GM21360 (cell line): ENCODE measurements at regions not wholly inside any gene's neighbourhood (a gene's known extent, or its start where the extent isn't known, plus 50 kb on each side); places are given as distances from the start of the nearest gene placed in this dataset.
"Not testable (repeated sequence)": the region's sequence is repeated elsewhere in the genome, so short reads cannot be mapped to it uniquely, and the experiment has no call there.

Source experiments
- ATAC-seq: cut with Tn5 transposase; IDR thresholded peaks from one replicate; pipeline ENCODE4 v1.9.1; 2021; ENCODE audit warnings: mild to moderate bottlenecking, moderate library complexity; ENCODE audit not compliant: unreplicated experiment

GRCh38 chr5:173496129-173496882 lies 120.1 kb downstream of the BOD1 start:
- ATAC-seq, result no peak

GRCh38 chr5:173495225-173495904 lies 121.1 kb downstream of the BOD1 start:
- ATAC-seq, result no peak

- no peak for ATAC-seq
Measured at GRCh38 chr5:173494446-173494845, 122.0 kb downstream of the BOD1 start.

- no peak for ATAC-seq
Measured at GRCh38 chr5:173493846-173494245, 122.6 kb downstream of the BOD1 start.

- no peak for ATAC-seq
Measured at GRCh38 chr5:173493040-173493439, 123.4 kb downstream of the BOD1 start.

DNA sequence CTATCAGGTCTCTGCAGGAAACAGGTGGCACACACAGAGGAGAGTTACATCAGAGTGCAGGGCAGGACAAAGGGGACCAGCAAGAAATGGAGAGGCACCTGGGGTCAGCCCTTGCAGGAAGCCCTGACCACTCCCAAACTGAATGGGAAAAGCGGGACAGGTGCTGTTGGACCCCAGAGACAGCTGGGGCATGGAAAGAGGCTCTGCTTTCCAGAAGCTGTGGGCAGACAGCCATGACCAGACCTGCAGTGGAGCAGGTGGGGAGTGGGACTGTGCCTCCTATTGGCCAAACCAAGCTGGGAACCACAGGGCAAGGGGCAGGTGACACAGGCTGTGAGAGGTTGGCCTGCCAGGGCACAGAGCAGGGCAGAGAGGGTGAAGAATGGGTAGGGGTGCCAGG lies 125.8 kb downstream of the BOD1 start:
- ATAC-seq, result no peak

GRCh38 chr5:173488144-173488543 lies 128.3 kb downstream of the BOD1 start:
- no peak for ATAC-seq

GRCh38 chr5:173487300-173487699 lies 129.2 kb downstream of the BOD1 start:
- no peak for ATAC-seq

GRCh38 chr5:173486355-173487225 lies 129.9 kb downstream of the BOD1 start:
- no peak for ATAC-seq

- no peak for ATAC-seq
Measured at GRCh38 chr5:173484569-173484968, 131.9 kb downstream of the BOD1 start.

GRCh38 chr5:173483599-173483998 lies 132.9 kb downstream of the BOD1 start:
- ATAC-seq, result not testable (repeated sequence)

GRCh38 chr5:173483160-173483559 lies 133.3 kb downstream of the BOD1 start:
- no peak for ATAC-seq

DNA sequence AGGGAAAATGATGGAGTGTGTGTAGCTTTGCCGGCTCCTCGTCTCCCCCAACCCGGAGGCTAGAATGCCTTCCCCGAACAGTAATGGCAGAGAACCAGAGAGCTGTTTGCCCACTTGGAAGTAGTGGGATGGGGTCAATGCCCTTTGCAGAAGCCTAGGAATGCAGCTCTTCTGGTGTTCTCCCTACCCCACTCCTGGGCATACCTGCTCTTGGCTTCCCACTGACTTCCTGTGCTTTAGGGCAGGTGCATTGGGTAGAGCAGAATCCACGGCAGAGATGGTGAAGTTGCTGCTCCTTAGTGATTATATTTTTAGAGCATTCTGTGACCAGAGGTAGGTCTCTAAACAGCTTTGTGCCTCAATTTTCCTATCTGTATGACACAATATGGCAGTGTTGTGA lies 134.6 kb downstream of the BOD1 start:
- ATAC-seq, result no peak

DNA sequence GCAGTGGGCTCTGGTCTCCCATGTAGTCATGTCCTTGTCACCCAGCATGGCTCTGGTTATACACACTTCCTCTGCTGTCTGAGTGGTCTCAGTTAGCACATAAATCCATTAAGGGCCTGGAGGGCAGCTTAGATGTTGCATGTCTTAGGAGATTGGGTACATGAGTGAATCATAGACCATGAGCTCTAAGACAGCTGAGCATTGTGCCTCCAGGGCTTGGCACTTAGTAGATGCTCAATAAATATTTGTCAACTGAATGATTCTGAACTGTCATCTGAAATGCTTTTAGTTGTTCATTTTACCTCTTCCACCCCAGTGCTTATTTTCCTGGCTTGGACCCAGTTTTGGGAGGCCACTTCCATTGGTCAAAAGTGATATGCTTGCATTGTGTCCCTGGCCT lies 135.6 kb downstream of the BOD1 start:
- ATAC-seq, result no peak

DNA sequence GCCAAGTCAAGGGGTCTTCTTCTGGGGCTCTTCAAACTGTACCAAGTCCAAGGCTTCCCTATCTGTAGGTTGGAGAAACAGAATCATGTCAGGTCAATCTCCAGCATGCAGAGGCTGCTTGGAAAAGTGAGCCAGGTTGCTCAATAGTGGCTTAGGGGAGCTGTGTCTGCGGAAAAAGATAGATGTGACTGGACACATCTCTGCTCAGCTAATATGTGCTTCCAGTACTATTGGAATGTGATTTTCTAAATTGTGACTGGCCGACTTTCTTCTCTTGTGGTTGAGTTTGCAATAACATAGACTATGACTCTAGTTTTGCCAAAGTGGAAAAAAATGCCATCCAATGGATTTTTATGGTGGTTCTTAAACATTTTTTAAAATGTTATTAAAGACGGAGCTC lies 136.7 kb downstream of the BOD1 start:
- ATAC-seq, result no peak

GRCh38 chr5:173477345-173478040 lies 139.0 kb downstream of the BOD1 start:
- no peak for ATAC-seq

- no peak for ATAC-seq
Measured at GRCh38 chr5:173475780-173476179, 140.7 kb downstream of the BOD1 start.

GRCh38 chr5:173474881-173475287 lies 141.6 kb downstream of the BOD1 start:
- ATAC-seq, result no peak

DNA sequence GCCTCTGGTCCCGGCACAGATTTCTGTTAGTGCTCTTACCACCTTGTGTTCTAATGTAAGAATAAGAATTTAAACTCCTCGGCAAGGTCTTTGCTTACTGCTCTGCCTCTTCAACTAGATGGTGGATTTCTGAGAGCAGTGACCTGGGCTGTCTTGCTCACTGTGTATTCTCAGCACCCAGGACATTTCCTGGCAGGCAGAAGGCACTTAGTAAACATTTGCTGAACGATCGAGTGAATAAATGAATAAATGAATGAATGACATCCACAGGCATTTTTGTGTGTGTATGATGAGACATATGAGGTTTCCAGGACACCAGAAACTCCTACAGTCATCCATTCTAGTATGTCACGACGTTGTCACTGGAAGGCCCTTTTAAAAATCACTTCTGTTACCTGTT lies 143.2 kb downstream of the BOD1 start:
- no peak for ATAC-seq

GRCh38 chr5:173472784-173473278 lies 143.6 kb downstream of the BOD1 start:
- ATAC-seq, result no peak

DNA sequence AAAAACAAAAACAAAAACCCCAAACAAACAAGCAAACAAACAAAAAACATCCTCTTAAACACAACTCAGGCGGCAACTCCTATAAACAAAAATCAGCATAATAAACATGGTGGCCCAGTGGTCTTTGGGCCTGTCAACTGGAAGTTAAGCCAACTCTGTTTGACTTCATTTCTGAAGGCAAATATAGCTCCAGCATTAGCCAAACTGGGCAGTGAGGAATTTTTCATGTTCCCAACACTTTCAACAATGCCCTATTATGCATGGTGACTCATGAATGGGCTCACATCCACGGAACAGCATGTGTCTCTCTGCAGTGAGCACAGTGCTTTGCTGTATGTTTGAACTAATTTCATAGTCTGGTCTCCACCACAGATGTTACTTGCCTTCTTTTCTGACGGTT lies 143.9 kb upstream of the STC2 start:
- no peak for ATAC-seq
